Trophoblast cell (in vitro differentiated cells and primary cell): ENCODE measurements at regions not wholly inside any gene's neighbourhood (a gene's known extent, or its start where the extent isn't known, plus 50 kb on each side); places are given as distances from the start of the nearest gene placed in this dataset.

Experiments
- DNase-seq, 2 donors: peaks; one replicate each; pipeline ENCODE4 v3.0.0-alpha.2; 2016
- H2AFZ ChIP-seq: 2 replicates; pipeline ENCODE4 v1.6.1; 2013; ENCODE audit warnings: low read length, moderate library complexity, mild to moderate bottlenecking; ENCODE audit not compliant: insufficient read depth, poor library complexity
- H2AK5ac ChIP-seq: 2 replicates; pipeline ENCODE4 v1.6.1; 2013; ENCODE audit warnings: mild to moderate bottlenecking, low read length
- H2BK120ac ChIP-seq: 2 replicates; pipeline ENCODE4 v1.6.1; 2013; ENCODE audit warnings: low read length, mild to moderate bottlenecking, moderate library complexity; ENCODE audit not compliant: insufficient read depth, poor library complexity
- H2BK12ac ChIP-seq: 2 replicates; pipeline ENCODE4 v1.6.1; 2013; ENCODE audit warnings: mild to moderate bottlenecking, low read length, moderate library complexity
- H2BK5ac ChIP-seq: 2 replicates; pipeline ENCODE4 v1.6.1; 2013; ENCODE audit warnings: low read length, low read depth, moderate library complexity, mild to moderate bottlenecking; ENCODE audit not compliant: poor library complexity
- H3K14ac ChIP-seq: 2 replicates; pipeline ENCODE4 v1.6.1; 2013; ENCODE audit warnings: mild to moderate bottlenecking, low read length
- H3K18ac ChIP-seq: 2 replicates; pipeline ENCODE4 v1.6.1; 2013; ENCODE audit warnings: mild to moderate bottlenecking, low read length
- H3K23ac ChIP-seq: 2 replicates; pipeline ENCODE4 v1.6.1; 2013; ENCODE audit warnings: low read length
- H3K27ac ChIP-seq: 2 replicates; pipeline ENCODE4 v1.5.1; 2013; ENCODE audit warnings: low read depth, mild to moderate bottlenecking, inconsistent platforms, low read length, moderate library complexity
- H3K27me3 ChIP-seq: 2 replicates; pipeline ENCODE4 v1.6.1; 2013; ENCODE audit warnings: inconsistent platforms, mild to moderate bottlenecking, low read length, moderate library complexity; ENCODE audit not compliant: insufficient read depth
- H3K36me3 ChIP-seq, 2 experiments: 1 replicate in 1 of 2; 2 replicates in 1 of 2; pipeline ENCODE4 v1.6.1; 2013; ENCODE audit warnings: low read length in 2 of 2, mild to moderate bottlenecking in 2 of 2, moderate library complexity in 1 of 2; ENCODE audit not compliant: insufficient read depth in 2 of 2, control insufficient read depth in 1 of 2
- H3K4ac ChIP-seq: 2 replicates; pipeline ENCODE4 v1.6.1; 2013; ENCODE audit warnings: low read depth, mild to moderate bottlenecking, low read length, moderate library complexity
- H3K4me1 ChIP-seq, 2 experiments: 1 replicate in 1 of 2; 2 replicates in 1 of 2; pipeline ENCODE4 v1.6.1; 2013; ENCODE audit warnings: low read length in 2 of 2, mild to moderate bottlenecking in 2 of 2, moderate library complexity in 1 of 2; ENCODE audit not compliant: insufficient read depth in 2 of 2, control insufficient read depth in 1 of 2
- H3K4me2 ChIP-seq: 2 replicates; pipeline ENCODE4 v1.6.1; 2013; ENCODE audit warnings: inconsistent platforms, mild to moderate bottlenecking, low read length, moderate library complexity
- H3K4me3 ChIP-seq: 2 replicates; pipeline ENCODE4 v1.5.1; 2013; ENCODE audit warnings: mild to moderate bottlenecking, low read depth, low read length, inconsistent platforms
- H3K79me1 ChIP-seq: one replicate; pipeline ENCODE4 v1.6.1; 2013; ENCODE audit warnings: low read length
- H3K79me2 ChIP-seq: 2 replicates; pipeline ENCODE4 v1.6.1; 2013; ENCODE audit warnings: low read length, mild to moderate bottlenecking; ENCODE audit not compliant: control insufficient read depth, insufficient read depth, poor library complexity
- H3K9ac ChIP-seq: 2 replicates; pipeline ENCODE4 v1.6.1; 2013; ENCODE audit warnings: mild to moderate bottlenecking, low read length
- H3K9me3 ChIP-seq: 2 replicates; pipeline ENCODE4 v1.6.1; 2013; ENCODE audit warnings: low read depth, mild to moderate bottlenecking, control low read depth, inconsistent platforms, low read length; ENCODE audit not compliant: insufficient read depth
- H4K12ac ChIP-seq: 2 replicates; pipeline ENCODE4 v1.6.1; 2013; ENCODE audit warnings: low read depth, mild to moderate bottlenecking, low read length, moderate library complexity
- H4K8ac ChIP-seq: 2 replicates; pipeline ENCODE4 v1.6.1; 2013; ENCODE audit warnings: low read depth, mild to moderate bottlenecking, low read length, moderate library complexity
- H4K91ac ChIP-seq: one replicate; pipeline ENCODE4 v1.6.1; 2013; ENCODE audit warnings: low read depth, mild to moderate bottlenecking, low read length, moderate library complexity
- WGBS: extraction: QIAGEN DNeasy Blood & Tissue Kit; methylation state at CpG from one replicate; pipeline ENCODE4 v1.1.7; 2013; ENCODE audit warnings: missing lambda C conversion rate; ENCODE audit not compliant: insufficient read length, insufficient coverage; ENCODE audit errors: extremely low coverage; 5-methylcytosine and 5-hydroxymethylcytosine counted together

- no peaks in the 10 kb centered on the region for H3K79me2 ChIP-seq
- no peak overlapping the region for H3K14ac ChIP-seq
- H2AFZ ChIP-seq, result no peak overlapping the region
- H2BK120ac ChIP-seq, result no peak overlapping the region
- no peak overlapping the region for H3K4ac ChIP-seq
- H2AK5ac ChIP-seq, result no peak overlapping the region
- H3K4me1 ChIP-seq, result no peaks in the 10 kb centered on the region
- no peaks in the 10 kb centered on the region for H3K36me3 ChIP-seq
- no peak overlapping the region for H3K9ac ChIP-seq
- DNase-seq, result peak in 1 of 2 donors; percentile 9
- WGBS, result no CpG with 5 or more reads among the region's 3 CpGs
- H3K4me2 ChIP-seq, result no peak overlapping the region
- no peak overlapping the region for H4K8ac ChIP-seq
- H2BK5ac ChIP-seq, result no peak overlapping the region
- H3K79me1 ChIP-seq, result no peaks in the 10 kb centered on the region
- H3K27ac ChIP-seq, result no peak overlapping the region
- no peak overlapping the region for H3K4me3 ChIP-seq
- H3K9me3 ChIP-seq, result no peaks in the 10 kb centered on the region
- H4K12ac ChIP-seq, result no peak overlapping the region
- H2BK12ac ChIP-seq, result no peak overlapping the region
- H3K18ac ChIP-seq, result no peak overlapping the region
- H3K27me3 ChIP-seq, result no peaks in the 10 kb centered on the region
- H4K91ac ChIP-seq, result no peak overlapping the region
- H3K23ac ChIP-seq, result no peak overlapping the region
Measured at GRCh38 chr12:113601656-113602263, 130.1 kb upstream of the LHX5 start.

DNA sequence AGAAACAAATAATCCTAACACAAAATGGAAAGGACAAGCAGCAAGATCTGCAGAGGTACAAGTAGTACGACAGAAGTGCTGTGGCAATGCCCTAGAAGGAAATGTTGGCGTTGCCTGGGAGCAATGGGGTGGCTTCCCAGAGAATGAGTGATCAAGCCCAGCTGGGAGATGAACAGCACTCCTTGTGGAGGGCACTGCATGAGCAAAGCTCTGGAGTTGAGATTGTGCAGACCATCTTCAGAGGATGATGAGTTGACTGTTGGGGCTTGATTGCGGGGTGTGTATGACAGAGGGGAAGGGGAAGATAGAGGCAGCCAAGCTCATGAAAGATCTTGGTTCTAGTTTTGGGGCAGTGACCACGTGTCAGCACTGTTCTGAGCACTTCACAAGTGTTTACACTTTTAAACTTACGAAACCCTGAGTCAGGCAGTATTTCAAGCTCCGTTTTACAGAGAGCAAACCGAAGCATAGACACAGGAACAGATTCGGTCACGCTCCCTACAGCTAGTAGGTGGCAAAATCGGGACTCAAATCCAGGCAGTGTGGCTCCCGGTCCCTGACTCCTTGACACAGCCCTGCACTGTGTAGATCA is 127.2 kb upstream of the LHX5 start:
- Histone ChIP-seq H3K79me1 (no peaks in the 10 kb centered on the region), H2BK5ac (no peak overlapping the region), H3K27ac (no peak overlapping the region), H3K27me3 (no peaks in the 10 kb centered on the region), H3K9ac (no peak overlapping the region), H3K4me3 (no peak overlapping the region), H2AFZ (no peak overlapping the region), H3K4me2 (no peak overlapping the region), H2BK120ac (no peak overlapping the region), H3K36me3 (no peaks in the 10 kb centered on the region), H3K4me1 (no peaks in the 10 kb centered on the region), H4K12ac (no peak overlapping the region), H3K14ac (no peak overlapping the region), H3K9me3 (no peaks in the 10 kb centered on the region), H3K23ac (no peak overlapping the region), H3K18ac (no peak overlapping the region), H4K91ac (no peak overlapping the region), H2AK5ac (no peak overlapping the region), H3K4ac (no peak overlapping the region), H2BK12ac (no peak overlapping the region), H3K79me2 (no peaks in the 10 kb centered on the region), H4K8ac (no peak overlapping the region)
- DNase-seq, result no peak
- WGBS, result no CpG with 5 or more reads among the region's 11 CpGs

GRCh38 chr12:113594967-113595366 is 123.3 kb upstream of the LHX5 start:
- Histone ChIP-seq H2BK5ac (no peak overlapping the region), H3K4me1 (no peaks in the 10 kb centered on the region), H3K18ac (no peak overlapping the region), H3K4ac (no peak overlapping the region), H3K23ac (no peak overlapping the region), H3K79me1 (no peaks in the 10 kb centered on the region), H3K9me3 (no peaks in the 10 kb centered on the region), H3K27ac (no peak overlapping the region), H3K4me3 (no peak overlapping the region), H2AK5ac (no peak overlapping the region), H2BK120ac (no peak overlapping the region), H2AFZ (no peak overlapping the region), H4K12ac (no peak overlapping the region), H3K14ac (no peak overlapping the region), H3K9ac (no peak overlapping the region), H3K36me3 (no peaks in the 10 kb centered on the region), H3K79me2 (no peaks in the 10 kb centered on the region), H4K91ac (no peak overlapping the region), H3K27me3 (peaks cover 4% of the 10 kb centered on the region), H3K4me2 (no peak overlapping the region), H2BK12ac (no peak overlapping the region), H4K8ac (no peak overlapping the region)
- no CpG with 5 or more reads among the region's 2 CpGs for WGBS
- DNase-seq, result no peak

- Histone ChIP-seq H4K91ac (no peak overlapping the region), H3K23ac (no peak overlapping the region), H3K27me3 (peaks cover 4% of the 10 kb centered on the region), H2AK5ac (no peak overlapping the region), H3K36me3 (no peaks in the 10 kb centered on the region), H3K18ac (no peak overlapping the region), H3K4me3 (peak overlapping the region; percentile 20), H2BK5ac (no peak overlapping the region), H4K8ac (no peak overlapping the region), H3K4ac (no peak overlapping the region), H3K27ac (no peak overlapping the region), H4K12ac (no peak overlapping the region), H3K9ac (no peak overlapping the region), H3K9me3 (no peaks in the 10 kb centered on the region), H3K4me2 (peak overlapping the region; percentile 58), H3K14ac (no peak overlapping the region), H3K4me1 (peaks cover 2 to 4% of the 10 kb centered on the region in 2 experiments), H3K79me1 (no peaks in the 10 kb centered on the region), H2AFZ (no peak overlapping the region), H2BK12ac (no peak overlapping the region), H3K79me2 (no peaks in the 10 kb centered on the region), H2BK120ac (no peak overlapping the region)
- no CpG with 5 or more reads among the region's 46 CpGs for WGBS
- DNase-seq, result no peak
Measured at GRCh38 chr12:113591480-113591974, 119.9 kb upstream of the LHX5 start.
